SK-N-SH treated with all-trans-retinoic acid at 6 μM for 48 hours (cell line): ENCODE measurements at regions not wholly inside any gene's neighbourhood (a gene's known extent, or its start where the extent isn't known, plus 50 kb on each side); places are given as distances from the start of the nearest gene placed in this dataset.

ENCODE experiments used
- ATAC-seq: fragments of 200-7000 bp; cut with Tn5 transposase; 3 replicates; pipeline ENCODE4 v1.9.1; 2020; ENCODE audit warnings: mild to moderate bottlenecking, moderate library complexity
- ARNTL ChIP-seq: fragments of 450-650 bp; formaldehyde crosslinking; IDR thresholded peaks from 2 replicates; pipeline ENCODE4 v1.5.0; 2020; ENCODE audit warnings: low read depth, mild to moderate bottlenecking, moderate library complexity, borderline replicate concordance
- BACH2 ChIP-seq: fragments of 250-450 bp; sonication (Bioruptor Pico); IDR thresholded peaks from 2 replicates; pipeline ENCODE4 v1.9.0; 2021; ENCODE audit warnings: mild to moderate bottlenecking, borderline replicate concordance
- CREB5 ChIP-seq: fragments of 250-450 bp; sonication (Bioruptor Pico); IDR thresholded peaks from 2 replicates; pipeline ENCODE4 v1.5.1; 2020; ENCODE audit warnings: low read depth, mild to moderate bottlenecking, moderate library complexity
- CSDC2 ChIP-seq: fragments of 250-450 bp; sonication (Bioruptor Pico); IDR thresholded peaks from 2 replicates; pipeline ENCODE4 v1.5.0; 2020; ENCODE audit warnings: mild to moderate bottlenecking, moderate library complexity
- CSRNP3 ChIP-seq: fragments of 250-450 bp; sonication (Bioruptor Pico); IDR thresholded peaks from 2 replicates; pipeline ENCODE4 v1.5.1; 2021; ENCODE audit warnings: mild to moderate bottlenecking, moderate library complexity
- ESRRG ChIP-seq: fragments of 250-450 bp; sonication (Bioruptor Pico); IDR thresholded peaks from 2 replicates; pipeline ENCODE4 v1.6.1; 2021; ENCODE audit warnings: mild to moderate bottlenecking
- GLIS3 ChIP-seq: fragments of 250-450 bp; sonication (Bioruptor Pico); IDR thresholded peaks from 2 replicates; pipeline ENCODE4 v1.5.0; 2020; ENCODE audit warnings: mild to moderate bottlenecking, moderate library complexity
- ISL1 ChIP-seq: fragments of 250-450 bp; sonication (Bioruptor Pico); IDR thresholded peaks from 2 replicates; pipeline ENCODE4 v2.1.2; 2022; ENCODE audit warnings: mild to moderate bottlenecking, moderate library complexity
- PATZ1 ChIP-seq: fragments of 250-450 bp; sonication (Bioruptor Pico); IDR thresholded peaks from 2 replicates; pipeline ENCODE4 v1.8.0; 2020; ENCODE audit warnings: mild to moderate bottlenecking, moderate library complexity, borderline replicate concordance
- POU6F1 ChIP-seq: fragments of 250-450 bp; sonication (Bioruptor Pico); IDR thresholded peaks from 2 replicates; pipeline ENCODE4 v1.8.0; 2021; ENCODE audit warnings: low read depth, mild to moderate bottlenecking, moderate library complexity, borderline replicate concordance
- PPARA ChIP-seq: fragments of 250-450 bp; sonication (Bioruptor Pico); IDR thresholded peaks from 2 replicates; pipeline ENCODE4 v1.5.0; 2020; ENCODE audit warnings: mild to moderate bottlenecking, borderline replicate concordance
- RARB ChIP-seq: fragments of 250-450 bp; sonication (Bioruptor Pico); IDR thresholded peaks from 2 replicates; pipeline ENCODE4 v1.8.0; 2021; ENCODE audit warnings: mild to moderate bottlenecking, moderate library complexity
- SNAI2 ChIP-seq: fragments of 250-450 bp; sonication (Bioruptor Pico); IDR thresholded peaks from 2 replicates; pipeline ENCODE4 v1.5.0; 2020; ENCODE audit warnings: mild to moderate bottlenecking, moderate library complexity
- TCF4 ChIP-seq: fragments of 250-450 bp; sonication (Bioruptor Pico); IDR thresholded peaks from 2 replicates; pipeline ENCODE4 v1.8.0; 2021; ENCODE audit warnings: mild to moderate bottlenecking, moderate library complexity, borderline replicate concordance
- TOX ChIP-seq: fragments of 250-450 bp; sonication (Bioruptor Pico); IDR thresholded peaks from 2 replicates; pipeline ENCODE4 v1.8.0; 2021; ENCODE audit warnings: mild to moderate bottlenecking, moderate library complexity, borderline replicate concordance
- TSHZ2 ChIP-seq: fragments of 250-450 bp; sonication (Bioruptor Pico); IDR thresholded peaks from 2 replicates; pipeline ENCODE4 v1.5.0; 2020; ENCODE audit warnings: mild to moderate bottlenecking, moderate library complexity
- ZFP3 ChIP-seq: fragments of 250-450 bp; sonication (Bioruptor Pico); IDR thresholded peaks from 2 replicates; pipeline ENCODE4 v1.5.0; 2020; ENCODE audit warnings: mild to moderate bottlenecking, moderate library complexity
- ZNF565 ChIP-seq: fragments of 450-650 bp; formaldehyde crosslinking; conservative IDR thresholded peaks from 2 replicates; pipeline ENCODE4 v1.5.0; 2020; ENCODE audit warnings: low read depth, mild to moderate bottlenecking, moderate library complexity
- ZNF70 ChIP-seq: fragments of 450-650 bp; formaldehyde crosslinking; IDR thresholded peaks from 2 replicates; pipeline ENCODE4 v1.5.0; 2020; ENCODE audit warnings: mild to moderate bottlenecking, moderate library complexity
- ZNF8 ChIP-seq: fragments of 450-650 bp; formaldehyde crosslinking; IDR thresholded peaks from 2 replicates; pipeline ENCODE4 v1.5.0; 2020; ENCODE audit warnings: mild to moderate bottlenecking, moderate library complexity

GRCh38 chr15:91622235-91622634 lies 231.3 kb upstream of the SLCO3A1 start:
- ATAC-seq, result no peak
- no peak for TF ChIP-seq ZNF565 (CRISPR knock-in tag)
- TF ChIP-seq ZNF70 (CRISPR knock-in tag), result no peak
- no peak for TF ChIP-seq SNAI2 (CRISPR knock-in tag)
- no peak for TF ChIP-seq TCF4
- no peak for TF ChIP-seq CSRNP3 (CRISPR knock-in tag)
- no peak for TF ChIP-seq RARB (CRISPR knock-in tag)
- no peak for TF ChIP-seq ARNTL (CRISPR knock-in tag)

GRCh38 chr15:91622711-91623342 lies 230.7 kb upstream of the SLCO3A1 start:
- ATAC-seq, result no peak
- TF ChIP-seq TCF4 (no peak), ZNF70 (CRISPR knock-in tag) (no peak), CREB5 (CRISPR knock-in tag) (no peak), ESRRG (CRISPR knock-in tag) (no peak), ISL1 (CRISPR knock-in tag) (no peak), RARB (CRISPR knock-in tag) (no peak), SNAI2 (CRISPR knock-in tag) (no peak), PPARA (CRISPR knock-in tag) (no peak), ARNTL (CRISPR knock-in tag) (no peak), GLIS3 (no peak)

- TF ChIP-seq ISL1 (CRISPR knock-in tag), result no peak
- TF ChIP-seq PPARA (CRISPR knock-in tag), result no peak
- no peak for TF ChIP-seq TCF4
- TF ChIP-seq ESRRG (CRISPR knock-in tag), result no peak
- TF ChIP-seq ZNF8 (CRISPR knock-in tag), result no peak
- TF ChIP-seq CSDC2 (CRISPR knock-in tag), result no peak
- no peak for TF ChIP-seq SNAI2 (CRISPR knock-in tag)
- no peak for TF ChIP-seq ZNF565 (CRISPR knock-in tag)
- no peak for TF ChIP-seq ZFP3 (CRISPR knock-in tag)
- TF ChIP-seq TOX, result no peak
- TF ChIP-seq ARNTL (CRISPR knock-in tag), result no peak
- no peak for TF ChIP-seq RARB (CRISPR knock-in tag)
- no peak for TF ChIP-seq PATZ1
- no peak for TF ChIP-seq ZNF70 (CRISPR knock-in tag)
- TF ChIP-seq POU6F1 (CRISPR knock-in tag), result no peak
- no peak for TF ChIP-seq TSHZ2 (CRISPR knock-in tag)
- no peak for TF ChIP-seq BACH2
- no peak for ATAC-seq
Observed at GRCh38 chr15:91624353-91624968, 229.0 kb upstream of the SLCO3A1 start.
